CD8-positive, alpha-beta memory T cell (primary cell): ENCODE measurements at regions not wholly inside any gene's neighbourhood (a gene's known extent, or its start where the extent isn't known, plus 50 kb on each side); places are given as distances from the start of the nearest gene placed in this dataset.

Experiments
- CTCF ChIA-PET: fragments of 350-600 bp; sonication (Branson Sonifier 250); formaldehyde crosslinking; loops from one replicate; lab custom pipeline; 2021; ENCODE audit warnings: antibody characterized with exemption; lab: Charles Lee
- POLR2A ChIA-PET: fragments of 350-600 bp; sonication (Branson Sonifier 250); formaldehyde crosslinking; loops from one replicate; lab custom pipeline; 2021; ENCODE audit warnings: antibody characterized with exemption; lab: Charles Lee
- DNase-seq, 5 donors: peaks; one replicate each; pipeline versions ENCODE4 v3.0.0 to v3.0.0-alpha.2; 2020 to 2022; ENCODE audit warnings: mixed read lengths in 1 of 5
- H3K27ac ChIP-seq: one replicate; pipeline ENCODE4 v1.7.0; 2013; ENCODE audit warnings: low read depth, mild to moderate bottlenecking, low read length, moderate library complexity
- H3K27me3 ChIP-seq: 2 replicates; pipeline ENCODE4 v1.7.0; 2013; ENCODE audit warnings: low read length, mild to moderate bottlenecking; ENCODE audit not compliant: insufficient read depth, poor library complexity, severe bottlenecking
- H3K36me3 ChIP-seq: 2 replicates; pipeline ENCODE4 v1.7.0; 2013; ENCODE audit warnings: mild to moderate bottlenecking, low read length, moderate library complexity; ENCODE audit not compliant: insufficient read depth
- H3K4me1 ChIP-seq: 2 replicates; pipeline ENCODE4 v1.7.0; 2013; ENCODE audit warnings: mild to moderate bottlenecking, low read length, moderate library complexity; ENCODE audit not compliant: insufficient read depth
- H3K4me3 ChIP-seq: 2 replicates; pipeline ENCODE4 v1.7.0; 2013; ENCODE audit warnings: mild to moderate bottlenecking, low read length
- H3K9me3 ChIP-seq: 2 replicates; pipeline ENCODE4 v1.7.0; 2013; ENCODE audit warnings: mild to moderate bottlenecking, low read length
- H3K27ac Mint-ChIP-seq, 8 donors: one replicate each; pipeline ENCODE4 v1.8.0; 2020 to 2021; ENCODE audit warnings: mixed read lengths in 8 of 8, mild to moderate bottlenecking in 6 of 8, inconsistent platforms in 3 of 8, moderate library complexity in 3 of 8
- H3K27me3 Mint-ChIP-seq, 2 donors: one replicate each; pipeline ENCODE4 v1.8.0; 2020 to 2021; ENCODE audit warnings: mixed read lengths in 2 of 2, mild to moderate bottlenecking in 1 of 2, moderate library complexity in 1 of 2
- H3K36me3 Mint-ChIP-seq, 3 donors: one replicate each; pipeline ENCODE4 v1.8.0; 2020 to 2021; ENCODE audit warnings: mixed read lengths in 3 of 3, inconsistent platforms in 1 of 3, mild to moderate bottlenecking in 1 of 3
- H3K4me1 Mint-ChIP-seq, 3 donors: one replicate each; pipeline ENCODE4 v1.8.0; 2020 to 2021; ENCODE audit warnings: mixed read lengths in 3 of 3, inconsistent platforms in 1 of 3, mild to moderate bottlenecking in 1 of 3
- H3K4me3 Mint-ChIP-seq, 7 donors: one replicate each; pipeline ENCODE4 v1.8.0; 2020 to 2021; ENCODE audit warnings: mixed read lengths in 7 of 7, mild to moderate bottlenecking in 6 of 7, moderate library complexity in 4 of 7, inconsistent platforms in 2 of 7
- H3K9me3 Mint-ChIP-seq, 5 donors: one replicate each; pipeline ENCODE4 v1.8.0; 2020 to 2022; ENCODE audit warnings: mixed read lengths in 5 of 5, mild to moderate bottlenecking in 3 of 5, moderate library complexity in 2 of 5, inconsistent platforms in 1 of 5

DNA sequence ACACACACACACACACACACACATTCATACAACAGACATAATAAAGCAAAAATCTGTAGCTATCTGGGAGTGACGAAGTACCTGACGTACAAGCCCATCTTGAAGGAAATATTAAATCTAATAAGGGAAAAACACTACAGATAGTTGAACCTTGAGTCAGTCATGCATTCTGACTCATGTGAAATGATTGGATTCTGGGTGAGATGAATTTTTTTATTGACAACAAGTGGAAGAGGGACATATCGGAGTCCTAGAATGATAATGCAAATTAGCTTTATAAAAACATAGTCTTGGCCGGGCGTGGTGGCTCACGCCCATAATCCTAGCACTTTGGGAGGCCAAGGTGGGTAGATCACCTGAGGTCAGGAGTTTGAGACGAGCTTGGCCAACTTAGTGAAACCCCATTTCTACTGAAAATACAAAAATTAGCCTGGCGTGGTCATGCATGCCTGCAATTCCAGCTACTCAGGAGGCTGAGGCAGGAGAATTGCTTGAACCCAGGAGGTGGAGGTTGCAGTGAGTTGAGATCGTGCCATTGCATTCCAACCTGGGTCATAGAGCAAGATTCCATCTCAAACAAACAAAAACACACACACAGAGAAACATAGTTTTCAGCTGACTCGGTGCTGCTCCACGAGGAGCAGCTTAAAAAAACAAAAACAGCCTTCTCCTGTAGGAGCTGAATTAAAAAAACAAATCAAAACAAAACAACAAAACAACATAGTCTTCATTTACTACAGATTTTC is 154.4 kb upstream of the MKLN1 start:
- Histone ChIP-seq H3K27me3 (no peaks in the 10 kb centered on the region), H3K4me3 (no peak overlapping the region), H3K27ac (no peak overlapping the region), H3K4me1 (no peaks in the 10 kb centered on the region), H3K36me3 (no peaks in the 10 kb centered on the region), H3K9me3 (no peaks in the 10 kb centered on the region)
- Mint-ChIP-seq H3K27ac (no peak overlapping the region), H3K4me1 (no peaks in the 10 kb centered on the region), H3K27me3 (peaks cover 3 to 12% of the 10 kb centered on the region in 2 donors), H3K9me3 (peaks cover 0 to 2% (median 0%) of the 10 kb centered on the region in 5 donors), H3K4me3 (no peak overlapping the region), H3K36me3 (peaks cover 0 to 3% (median 0%) of the 10 kb centered on the region in 3 donors)
- CTCF ChIA-PET: interaction anchor here (1.0 kb wide), 1 partner anchor 9 kb away, joined by 3 read pairs; no protein-coding TSS in a partner anchor
- POLR2A ChIA-PET: no interaction called here
- no peak for DNase-seq

DNA sequence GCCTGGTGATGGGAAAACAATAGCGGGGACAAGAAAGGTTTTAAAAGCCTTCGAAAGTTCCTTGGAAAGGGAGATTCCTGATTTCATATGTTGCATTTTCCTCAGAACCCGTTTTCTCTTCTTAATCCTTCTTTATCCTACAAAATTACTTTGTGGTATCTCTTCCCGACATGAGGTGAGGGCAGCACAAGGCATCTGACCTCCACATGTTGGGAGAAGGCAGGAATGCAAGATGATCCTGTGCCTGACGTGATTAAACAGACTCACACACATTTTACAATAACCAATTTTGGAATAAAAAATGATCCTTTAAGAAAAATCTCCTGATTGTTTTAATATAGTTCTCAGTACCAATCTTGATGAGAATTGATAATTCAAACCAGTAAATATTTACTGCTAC is 153.3 kb upstream of the MKLN1 start:
- DNase-seq: no peak
- Mint-ChIP-seq H3K36me3 (peaks cover 0 to 3% (median 0%) of the 10 kb centered on the region in 3 donors), H3K9me3 (peaks cover 0 to 2% (median 0%) of the 10 kb centered on the region in 5 donors), H3K27ac (no peak overlapping the region), H3K27me3 (peaks cover 3 to 12% of the 10 kb centered on the region in 2 donors), H3K4me3 (no peak overlapping the region), H3K4me1 (no peaks in the 10 kb centered on the region)
- Histone ChIP-seq H3K4me1 (no peaks in the 10 kb centered on the region), H3K9me3 (no peaks in the 10 kb centered on the region), H3K4me3 (no peak overlapping the region), H3K27me3 (no peaks in the 10 kb centered on the region), H3K36me3 (no peaks in the 10 kb centered on the region), H3K27ac (no peak overlapping the region)
- ChIA-PET CTCF (no interaction called here), POLR2A (no interaction called here)

DNA sequence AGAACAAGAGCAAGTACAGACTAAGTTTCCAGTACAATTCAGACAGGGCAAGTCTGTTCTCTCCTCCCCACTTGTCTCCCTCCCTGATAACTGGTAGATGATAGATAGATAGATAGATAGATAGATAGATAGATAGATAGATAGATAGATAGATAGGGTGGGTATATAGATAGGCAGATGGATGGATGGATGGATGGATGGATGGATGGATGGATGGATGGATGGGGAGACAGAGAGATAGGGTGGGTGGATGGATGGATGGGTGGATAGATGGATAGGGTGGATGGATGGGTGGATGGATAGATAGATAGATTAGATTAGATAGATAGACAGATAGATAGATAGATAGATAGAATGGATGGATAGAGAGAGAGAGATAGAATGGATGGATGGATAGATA is 152.8 kb upstream of the MKLN1 start:
- no peaks in the 10 kb centered on the region for H3K9me3 ChIP-seq
- peaks cover 0 to 3% (median 0%) of the 10 kb centered on the region in 3 donors for H3K36me3 Mint-ChIP-seq
- H3K4me3 Mint-ChIP-seq: no peak overlapping the region
- H3K27me3 ChIP-seq: no peaks in the 10 kb centered on the region
- H3K9me3 Mint-ChIP-seq: peaks cover 0 to 2% (median 0%) of the 10 kb centered on the region in 5 donors
- DNase-seq: no peak
- ChIA-PET POLR2A (no interaction called here), CTCF (no interaction called here)
- no peaks in the 10 kb centered on the region for H3K36me3 ChIP-seq
- no peaks in the 10 kb centered on the region for H3K4me1 ChIP-seq
- no peak overlapping the region for H3K27ac ChIP-seq
- peaks cover 3 to 10% of the 10 kb centered on the region in 2 donors for H3K27me3 Mint-ChIP-seq
- H3K27ac Mint-ChIP-seq: no peak overlapping the region
- H3K4me3 ChIP-seq: no peak overlapping the region
- H3K4me1 Mint-ChIP-seq: no peaks in the 10 kb centered on the region

DNA sequence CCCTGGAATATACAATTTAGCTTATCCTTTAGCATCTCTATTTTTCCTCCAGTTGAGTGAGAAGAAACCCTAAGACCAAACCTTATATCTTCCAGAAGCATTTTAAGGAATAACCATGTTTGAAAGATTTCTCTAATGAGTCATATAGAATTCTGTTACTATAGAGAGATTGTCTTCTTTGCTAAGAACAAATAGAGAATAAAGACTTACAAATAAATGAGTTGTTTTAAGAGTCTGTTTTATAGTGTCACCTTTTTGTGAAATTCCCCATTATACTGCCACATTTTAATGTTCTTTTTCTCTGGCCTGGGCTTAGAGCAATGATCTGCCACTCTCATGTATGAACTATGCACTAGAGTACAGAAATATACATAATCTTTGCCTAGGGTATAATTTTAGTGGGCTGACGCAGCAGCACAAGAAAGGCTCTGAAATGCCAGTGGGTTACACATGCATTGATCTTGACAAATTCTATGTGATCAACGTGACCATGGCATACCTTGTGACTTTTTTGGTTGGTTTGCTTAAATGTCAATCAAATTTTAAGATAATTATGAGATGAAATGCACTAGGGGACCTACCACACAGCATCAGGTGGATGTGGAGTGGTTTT is 145.1 kb upstream of the MKLN1 start:
- POLR2A ChIA-PET: no interaction called here
- DNase-seq: no peak

DNA sequence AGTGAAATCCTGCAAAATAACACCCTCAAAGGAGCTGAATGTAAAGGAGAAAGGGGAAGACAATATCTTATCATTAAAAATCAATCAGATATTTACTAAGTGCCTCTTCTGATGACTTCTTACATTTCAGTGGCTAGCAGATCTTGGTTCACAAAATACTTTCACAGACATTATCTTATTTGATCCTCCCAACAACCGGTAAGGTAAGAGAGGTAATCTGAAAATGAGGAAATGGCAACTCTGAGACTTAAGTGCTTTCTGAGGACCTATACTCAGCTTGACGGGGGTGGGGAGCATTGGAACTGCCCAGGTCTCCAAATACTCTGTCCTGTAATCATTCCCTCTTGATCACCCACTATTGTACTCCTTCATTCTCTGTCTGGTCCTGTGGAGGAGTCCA is 144.6 kb upstream of the MKLN1 start:
- H3K4me1 Mint-ChIP-seq: peaks cover 20 to 29% (median 29%) of the 10 kb centered on the region in 3 donors
- POLR2A ChIA-PET: interaction anchor here (1.0 to 1.2 kb wide), 3 partner anchors 73 to 231 kb away, joined by 3 to 4 read pairs (median 3); no protein-coding TSS in a partner anchor
- H3K4me3 ChIP-seq: no peak overlapping the region
- H3K9me3 ChIP-seq: no peaks in the 10 kb centered on the region
- no peaks in the 10 kb centered on the region for H3K36me3 ChIP-seq
- no peaks in the 10 kb centered on the region for H3K27me3 Mint-ChIP-seq
- peaks cover 13% of the 10 kb centered on the region for H3K4me1 ChIP-seq
- no peak for DNase-seq
- peak overlapping the region in 2 of 7 donors; percentile 27 to 51 for H3K4me3 Mint-ChIP-seq
- no peaks in the 10 kb centered on the region for H3K9me3 Mint-ChIP-seq
- no peak overlapping the region for H3K27ac ChIP-seq
- no peaks in the 10 kb centered on the region for H3K36me3 Mint-ChIP-seq
- no peaks in the 10 kb centered on the region for H3K27me3 ChIP-seq
- CTCF ChIA-PET: no interaction called here
- peak overlapping the region in 4 of 8 donors; percentile 27 to 91 (median 78) for H3K27ac Mint-ChIP-seq

More for the DNA sequence above, 145.1 kb upstream of the MKLN1 start:
- Histone ChIP-seq H3K36me3 (no peaks in the 10 kb centered on the region), H3K27me3 (no peaks in the 10 kb centered on the region), H3K4me1 (peaks cover 10% of the 10 kb centered on the region), H3K27ac (no peak overlapping the region), H3K4me3 (no peak overlapping the region), H3K9me3 (no peaks in the 10 kb centered on the region)
- no peaks in the 10 kb centered on the region for H3K36me3 Mint-ChIP-seq
- H3K4me1 Mint-ChIP-seq: peaks cover 17 to 26% (median 26%) of the 10 kb centered on the region in 3 donors
- CTCF ChIA-PET: no interaction called here
- H3K9me3 Mint-ChIP-seq: no peaks in the 10 kb centered on the region
- peak overlapping the region in 3 of 8 donors; percentile 27 to 91 (median 67) for H3K27ac Mint-ChIP-seq
- no peak overlapping the region for H3K4me3 Mint-ChIP-seq
- no peaks in the 10 kb centered on the region for H3K27me3 Mint-ChIP-seq

DNA sequence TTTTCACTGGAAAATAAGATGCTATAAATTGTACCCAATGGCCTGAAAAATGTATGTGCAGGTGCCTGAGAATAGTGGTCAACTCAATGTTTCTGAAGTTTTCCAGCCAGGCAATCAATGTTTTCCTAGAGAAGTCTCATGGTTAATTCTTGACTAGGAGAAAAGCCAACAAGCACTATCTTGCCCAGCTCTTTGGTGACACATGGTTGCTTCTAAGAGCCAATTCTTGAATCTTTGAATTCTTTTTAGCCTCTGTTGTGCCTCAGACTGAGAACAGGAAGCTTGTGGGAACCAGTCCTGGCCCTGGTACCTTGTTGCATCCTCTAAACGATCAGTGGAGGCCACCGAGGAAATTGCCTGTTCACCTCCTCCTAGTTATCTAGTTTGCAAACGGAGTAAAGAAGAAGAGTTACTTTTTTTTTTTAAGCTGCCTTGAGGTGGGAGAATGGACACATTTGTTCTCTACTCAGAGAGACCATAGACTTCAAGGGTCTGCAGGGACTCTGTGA is 144.0 kb upstream of the MKLN1 start:
- Mint-ChIP-seq H3K27ac (peak overlapping the region; percentile 24 to 91 (median 84)), H3K36me3 (no peaks in the 10 kb centered on the region), H3K9me3 (no peaks in the 10 kb centered on the region), H3K4me3 (peak overlapping the region in 6 of 7 donors; percentile 19 to 67 (median 50)), H3K4me1 (peaks cover 26 to 35% (median 35%) of the 10 kb centered on the region in 3 donors), H3K27me3 (no peaks in the 10 kb centered on the region)
- H3K27me3 ChIP-seq: no peaks in the 10 kb centered on the region
- no peak overlapping the region for H3K4me3 ChIP-seq
- no peak overlapping the region for H3K27ac ChIP-seq
- peak in 3 of 5 donors; percentile 6 to 49 (median 20) for DNase-seq
- H3K4me1 ChIP-seq: peaks cover 19% of the 10 kb centered on the region
- H3K36me3 ChIP-seq: no peaks in the 10 kb centered on the region
- H3K9me3 ChIP-seq: no peaks in the 10 kb centered on the region
- CTCF ChIA-PET: no interaction called here
- POLR2A ChIA-PET: interaction anchor here (1.0 to 1.2 kb wide), 3 partner anchors 74 to 231 kb away, joined by 3 to 4 read pairs (median 3); no protein-coding TSS in a partner anchor

DNA sequence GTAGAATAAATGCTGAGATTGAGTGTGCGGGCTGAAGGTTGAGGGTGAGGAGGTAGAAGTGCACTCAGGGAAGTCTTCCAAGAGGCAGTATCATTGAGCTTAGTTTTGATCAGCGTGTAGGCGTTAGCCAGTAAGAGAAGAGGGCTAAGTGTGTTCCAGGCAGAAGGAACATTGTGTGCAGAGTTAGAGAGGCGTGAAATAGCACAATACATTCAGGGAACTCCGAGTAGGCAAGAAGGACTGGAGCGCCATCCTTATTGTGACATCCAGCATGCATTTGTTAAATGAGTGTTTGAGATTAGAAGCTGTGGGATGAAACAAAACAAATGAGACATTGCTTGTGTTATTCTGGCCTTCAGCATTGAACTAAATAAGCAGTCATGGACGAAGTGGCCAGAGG is 140.9 kb upstream of the MKLN1 start:
- Mint-ChIP-seq H3K36me3 (no peaks in the 10 kb centered on the region), H3K4me1 (peaks cover 39 to 60% (median 55%) of the 10 kb centered on the region in 3 donors), H3K27ac (peak overlapping the region in 3 of 8 donors; percentile 1 to 47 (median 13)), H3K4me3 (no peak overlapping the region), H3K27me3 (no peaks in the 10 kb centered on the region), H3K9me3 (no peaks in the 10 kb centered on the region)
- CTCF ChIA-PET: interaction anchor here (1.9 kb wide), 1 partner anchor 78 kb away, joined by 8 read pairs; no protein-coding TSS in a partner anchor
- no peaks in the 10 kb centered on the region for H3K36me3 ChIP-seq
- H3K27me3 ChIP-seq: no peaks in the 10 kb centered on the region
- H3K4me3 ChIP-seq: no peak overlapping the region
- DNase-seq: no peak
- H3K4me1 ChIP-seq: peaks cover 23% of the 10 kb centered on the region
- POLR2A ChIA-PET: interaction anchor here (0.6 kb wide), 1 partner anchor 79 kb away, joined by 3 read pairs; no protein-coding TSS in a partner anchor
- no peaks in the 10 kb centered on the region for H3K9me3 ChIP-seq
- no peak overlapping the region for H3K27ac ChIP-seq
